HEK293 (cell line): ENCODE measurements at regions not wholly inside any gene's neighbourhood (a gene's known extent, or its start where the extent isn't known, plus 50 kb on each side); places are given as distances from the start of the nearest gene placed in this dataset.

Experiments
- CTCF ChIA-PET: fragments of 350-600 bp; formaldehyde crosslinking; extraction: SDS; loops from one replicate; lab custom pipeline; 2021; ENCODE audit warnings: antibody characterized with exemption; lab: Yijun Ruan, JAX
- POLR2A ChIA-PET: fragments of 300-600 bp; formaldehyde crosslinking; extraction: SDS; loops from one replicate; lab custom pipeline; 2020; ENCODE audit warnings: antibody characterized with exemption, inconsistent platforms; lab: Yijun Ruan, JAX
- H3K27ac ChIP-seq: fragments of 200-500 bp; sonication (Bioruptor generic); 2 replicates; pipeline ENCODE4 v1.5.1; 2014; ENCODE audit warnings: low read depth, low read length, control low read depth, inconsistent platforms; ENCODE audit errors: extremely low read depth
- H3K36me3 ChIP-seq, 2 experiments: fragments of 200-500 bp in 1 of 2; sonication (Bioruptor generic) in 1 of 2; 1 replicate in 1 of 2; 2 replicates in 1 of 2; pipeline ENCODE4 v1.5.1; 2014 to 2017; ENCODE audit warnings: inconsistent platforms in 2 of 2, low read length in 2 of 2; ENCODE audit not compliant: control insufficient read depth in 2 of 2, insufficient read depth in 1 of 2
- H3K4me1 ChIP-seq: fragments of 200-500 bp; sonication (Bioruptor generic); 2 replicates; pipeline ENCODE4 v1.5.1; 2014; ENCODE audit warnings: mild to moderate bottlenecking, low read length, inconsistent platforms; ENCODE audit not compliant: control insufficient read depth, insufficient read depth
- H3K4me3 ChIP-seq: 2 replicates; pipeline ENCODE4 v1.5.1; 2011; ENCODE audit warnings: low read depth, mild to moderate bottlenecking, control low read depth, low read length, moderate library complexity
- H3K9me3 ChIP-seq: fragments of 200-500 bp; sonication (Bioruptor generic); 2 replicates; pipeline ENCODE4 v1.5.1; 2014; ENCODE audit warnings: low read depth, low read length, inconsistent platforms; ENCODE audit not compliant: control insufficient read depth, insufficient read depth
- ATF2 ChIP-seq: fragments of 450-650 bp; formaldehyde crosslinking; IDR thresholded peaks from 2 replicates; pipeline ENCODE4 v1.5.1; 2016; ENCODE audit warnings: missing biosample characterization, missing genetic modification characterization, low read depth
- ELK4 ChIP-seq: IDR thresholded peaks from 2 replicates; pipeline ENCODE4 v1.6.1; 2011; ENCODE audit warnings: mild to moderate bottlenecking, low read depth, low read length, borderline replicate concordance
- INSM2 ChIP-seq: fragments of 450-650 bp; formaldehyde crosslinking; IDR thresholded peaks from 2 replicates; pipeline ENCODE4 v1.5.1; 2016; ENCODE audit warnings: missing biosample characterization, missing genetic modification characterization
- KLF8 ChIP-seq: fragments of 450-650 bp; formaldehyde crosslinking; IDR thresholded peaks from 2 replicates; pipeline ENCODE4 v1.5.1; 2016; ENCODE audit warnings: missing biosample characterization, missing genetic modification characterization
- ZBTB20 ChIP-seq: fragments of 450-650 bp; formaldehyde crosslinking; IDR thresholded peaks from 2 replicates; pipeline ENCODE4 v1.5.1; 2016; ENCODE audit warnings: missing biosample characterization, missing genetic modification characterization
- ZBTB49 ChIP-seq: fragments of 450-650 bp; formaldehyde crosslinking; IDR thresholded peaks from 2 replicates; pipeline ENCODE4 v1.5.1; 2016; ENCODE audit warnings: missing biosample characterization, missing genetic modification characterization, low read depth
- ZEB2 ChIP-seq: fragments of 450-650 bp; formaldehyde crosslinking; IDR thresholded peaks from 2 replicates; pipeline ENCODE4 v1.5.1; 2016; ENCODE audit warnings: missing biosample characterization, missing genetic modification characterization
- ZFP3 ChIP-seq: fragments of 450-650 bp; formaldehyde crosslinking; IDR thresholded peaks from 2 replicates; pipeline ENCODE4 v1.5.1; 2016; ENCODE audit warnings: low read depth, missing biosample characterization, missing genetic modification characterization
- ZNF121 ChIP-seq: fragments of 450-650 bp; formaldehyde crosslinking; IDR thresholded peaks from 2 replicates; pipeline ENCODE4 v1.5.1; 2016; ENCODE audit warnings: missing biosample characterization, missing genetic modification characterization
- ZNF19 ChIP-seq: fragments of 450-650 bp; formaldehyde crosslinking; IDR thresholded peaks from 2 replicates; pipeline ENCODE4; 2016; ENCODE audit warnings: missing biosample characterization, missing genetic modification characterization, low read depth
- ZNF350 ChIP-seq: fragments of 450-650 bp; formaldehyde crosslinking; IDR thresholded peaks from 2 replicates; pipeline ENCODE4 v1.5.0; 2017; ENCODE audit warnings: missing biosample characterization, mild to moderate bottlenecking, missing genetic modification characterization
- ZNF488 ChIP-seq: fragments of 450-650 bp; formaldehyde crosslinking; IDR thresholded peaks from 2 replicates; pipeline ENCODE4 v1.5.1; 2016; ENCODE audit warnings: missing biosample characterization, missing genetic modification characterization
- ZNF530 ChIP-seq: fragments of 450-650 bp; formaldehyde crosslinking; IDR thresholded peaks from 2 replicates; pipeline ENCODE4 v1.5.1; 2016; ENCODE audit warnings: low read depth, missing biosample characterization, missing genetic modification characterization
- ZNF558 ChIP-seq: fragments of 450-650 bp; formaldehyde crosslinking; IDR thresholded peaks from 2 replicates; pipeline ENCODE4 v1.5.1; 2016; ENCODE audit warnings: missing biosample characterization, missing genetic modification characterization
- TF ChIP-seq, protein P1 (sequence below): fragments of 450-650 bp; formaldehyde crosslinking; IDR thresholded peaks from 2 replicates; pipeline ENCODE4 v1.5.1; 2016; ENCODE audit warnings: missing biosample characterization, missing genetic modification characterization, borderline replicate concordance

DNA sequence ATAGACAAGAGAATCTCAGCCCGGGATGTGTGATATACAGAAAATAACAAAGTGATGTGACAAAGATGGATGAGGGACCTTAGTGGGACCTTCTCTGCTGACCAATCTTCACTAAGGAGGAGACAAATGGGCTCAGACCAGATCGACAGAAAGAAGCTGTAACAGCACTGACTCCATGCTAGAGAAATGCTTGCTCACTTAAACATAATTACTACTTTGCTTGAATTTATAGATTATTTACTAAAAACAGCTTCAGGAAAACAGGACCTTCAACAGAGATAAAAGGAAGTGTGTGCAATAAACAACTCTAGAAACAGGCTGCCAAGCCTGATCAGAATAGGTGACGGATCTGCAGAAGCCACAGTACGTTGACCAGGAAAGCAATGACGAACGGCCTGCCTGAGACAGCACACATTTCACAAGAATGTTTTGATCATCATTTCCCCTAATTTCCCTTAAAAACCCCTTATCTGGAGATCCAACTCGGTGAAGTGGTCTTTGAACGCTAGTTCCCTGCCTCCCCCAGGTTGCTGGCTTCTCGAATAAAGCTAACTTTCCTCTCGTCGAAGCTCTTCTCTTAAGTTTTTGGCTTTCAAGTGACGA lies 98.4 kb upstream of the STEAP1B start:
- TF ChIP-seq ZNF19: no peak
- TF ChIP-seq, protein P1, sequence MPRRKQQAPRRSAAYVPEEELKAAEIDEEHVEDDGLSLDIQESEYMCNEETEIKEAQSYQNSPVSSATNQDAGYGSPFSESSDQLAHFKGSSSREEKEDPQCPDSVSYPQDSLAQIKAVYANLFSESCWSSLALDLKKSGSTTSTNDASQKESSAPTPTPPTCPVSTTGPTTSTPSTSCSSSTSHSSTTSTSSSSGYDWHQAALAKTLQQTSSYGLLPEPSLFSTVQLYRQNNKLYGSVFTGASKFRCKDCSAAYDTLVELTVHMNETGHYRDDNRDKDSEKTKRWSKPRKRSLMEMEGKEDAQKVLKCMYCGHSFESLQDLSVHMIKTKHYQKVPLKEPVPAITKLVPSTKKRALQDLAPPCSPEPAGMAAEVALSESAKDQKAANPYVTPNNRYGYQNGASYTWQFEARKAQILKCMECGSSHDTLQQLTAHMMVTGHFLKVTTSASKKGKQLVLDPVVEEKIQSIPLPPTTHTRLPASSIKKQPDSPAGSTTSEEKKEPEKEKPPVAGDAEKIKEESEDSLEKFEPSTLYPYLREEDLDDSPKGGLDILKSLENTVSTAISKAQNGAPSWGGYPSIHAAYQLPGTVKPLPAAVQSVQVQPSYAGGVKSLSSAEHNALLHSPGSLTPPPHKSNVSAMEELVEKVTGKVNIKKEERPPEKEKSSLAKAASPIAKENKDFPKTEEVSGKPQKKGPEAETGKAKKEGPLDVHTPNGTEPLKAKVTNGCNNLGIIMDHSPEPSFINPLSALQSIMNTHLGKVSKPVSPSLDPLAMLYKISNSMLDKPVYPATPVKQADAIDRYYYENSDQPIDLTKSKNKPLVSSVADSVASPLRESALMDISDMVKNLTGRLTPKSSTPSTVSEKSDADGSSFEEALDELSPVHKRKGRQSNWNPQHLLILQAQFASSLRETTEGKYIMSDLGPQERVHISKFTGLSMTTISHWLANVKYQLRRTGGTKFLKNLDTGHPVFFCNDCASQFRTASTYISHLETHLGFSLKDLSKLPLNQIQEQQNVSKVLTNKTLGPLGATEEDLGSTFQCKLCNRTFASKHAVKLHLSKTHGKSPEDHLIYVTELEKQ (tag by site-specific recombination): no peak
- TF ChIP-seq ELK4: no peak
- TF ChIP-seq ZBTB20 (tag by site-specific recombination): no peak
- no peak for TF ChIP-seq ZBTB49
- no peak for TF ChIP-seq KLF8 (tag by site-specific recombination)
- no peak for TF ChIP-seq ZNF350 (tag by site-specific recombination)
- no peak for TF ChIP-seq ZNF488 (tag by site-specific recombination)
- ChIA-PET POLR2A (no interaction called here), CTCF (interaction anchor here (0.7 to 1.4 kb wide), 2 partner anchors 9 to 36 kb away, joined by 3 to 4 read pairs; no protein-coding TSS in a partner anchor)
- Histone ChIP-seq H3K4me3 (no peak overlapping the region), H3K27ac (no peak overlapping the region), H3K4me1 (no peaks in the 10 kb centered on the region), H3K9me3 (no peaks in the 10 kb centered on the region), H3K36me3 (no peaks in the 10 kb centered on the region)

GRCh38 chr7:22597844-22598243 lies 97.9 kb upstream of the STEAP1B start:
- ChIA-PET POLR2A (no interaction called here), CTCF (interaction anchor here (1.4 kb wide), 1 partner anchor 9 kb away, joined by 4 read pairs; no protein-coding TSS in a partner anchor)

GRCh38 chr7:22596763-22597400 lies 96.9 kb upstream of the STEAP1B start:
- Histone ChIP-seq H3K9me3 (no peaks in the 10 kb centered on the region), H3K4me1 (no peaks in the 10 kb centered on the region), H3K4me3 (no peak overlapping the region), H3K27ac (no peak overlapping the region), H3K36me3 (no peaks in the 10 kb centered on the region)
- ChIA-PET CTCF (no interaction called here), POLR2A (no interaction called here)
- TF ChIP-seq ATF2 (tag by site-specific recombination) (no peak), INSM2 (tag by site-specific recombination) (no peak), ZNF121 (no peak), ZNF558 (no peak), ZNF530 (tag by site-specific recombination) (no peak), ZFP3 (tag by site-specific recombination) (no peak), ZEB2 (no peak)

More at GRCh38 chr7:22597844-22598243, 97.9 kb upstream of the STEAP1B start:
- no peak for TF ChIP-seq ZFP3 (tag by site-specific recombination)
- no peak for TF ChIP-seq ZNF488 (tag by site-specific recombination)
- Histone ChIP-seq H3K4me3 (no peak overlapping the region), H3K9me3 (no peaks in the 10 kb centered on the region), H3K27ac (no peak overlapping the region), H3K36me3 (no peaks in the 10 kb centered on the region), H3K4me1 (no peaks in the 10 kb centered on the region)
